Transverse colon (tissue), 4 donors: ENCODE measurements at regions not wholly inside any gene's neighbourhood (a gene's known extent, or its start where the extent isn't known, plus 50 kb on each side); places are given as distances from the start of the nearest gene placed in this dataset.

Experiments used
- CTCF ChIP-seq, 5 experiments: fragments of 200-600 bp in 3 of 5; fragments of 450-650 bp in 2 of 5; sonication (generic) in 3 of 5; IDR thresholded peaks; 1 replicate in 2 of 5; 2 replicates in 3 of 5; pipeline ENCODE4 v1.5.1; 2016 to 2017; ENCODE audit warnings: antibody characterized with exemption in 5 of 5, inconsistent platforms in 3 of 5, mild to moderate bottlenecking in 2 of 5, moderate library complexity in 1 of 5
- POLR2A ChIP-seq: fragments of 450-650 bp; IDR thresholded peaks from one replicate; pipeline ENCODE4 v1.6.1; 2016; ENCODE audit warnings: antibody characterized with exemption, mild to moderate bottlenecking, moderate library complexity
- POLR2AphosphoS5 ChIP-seq, 3 donors: sonication (generic); formaldehyde crosslinking; IDR thresholded peaks; one replicate each; pipeline ENCODE4 v1.6.1; 2016; ENCODE audit warnings: antibody characterized with exemption in 3 of 3

DNA sequence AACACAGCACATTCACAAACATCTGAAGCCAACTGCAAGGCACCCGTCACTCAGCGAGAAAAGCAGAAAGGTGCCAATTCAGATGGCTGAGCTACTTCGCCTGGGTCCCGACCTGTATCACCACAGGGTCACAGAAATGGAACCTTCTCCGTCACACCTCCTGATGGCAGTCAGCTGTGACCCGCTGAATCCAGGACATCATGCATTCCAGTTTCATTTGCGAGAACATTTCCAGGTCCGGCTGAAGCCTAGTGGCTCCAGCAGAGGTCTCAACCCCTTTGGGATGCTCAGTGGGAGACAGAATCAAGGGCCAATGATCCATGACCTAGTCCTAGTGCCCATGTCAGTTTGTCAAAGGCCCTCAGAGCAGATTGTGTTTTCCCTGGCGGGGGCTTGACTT is 193.6 kb upstream of the KLF14 start:
- TF ChIP-seq CTCF (IDR thresholded peaks at IDR 0.05): no peak
- TF ChIP-seq POLR2A: no peak
- TF ChIP-seq POLR2AphosphoS5 (IDR thresholded peaks at IDR 0.05): no peak
